ENCODE measurements at regions not wholly inside any gene's neighbourhood (a gene's known extent, or its start where the extent isn't known, plus 50 kb on each side); places are given as distances from the start of the nearest gene placed in this dataset.

GRCh38 chr2:205869439-205869838, 187.1 kb downstream of the NRP2 start:
- CTCF ChIA-PET: interaction anchor here (0.9 to 1.6 kb wide), 2 partner anchors 10 to 12 kb away, joined by 3 to 4 read pairs; no protein-coding TSS in a partner anchor
- dilution Hi-C loops (cut with MboI; ENCODE audit: extremely low pct_ligation_motif_present, low sequenced_read_pairs) (no loop called here), intact Hi-C loops (cut with micrococcal nuclease) (no loop called here)
- Histone ChIP-seq H3K79me2 (ENCODE audit: control insufficient read depth, insufficient read depth, low read length) (no peaks in the 10 kb centered on the region), H3K9ac (replicated peaks; ENCODE audit: extremely low read depth, insufficient read depth, low read length) (no peak overlapping the region), H2AFZ (ENCODE audit: low read depth, low read length) (no peak overlapping the region), H3K36me3 (ENCODE audit: control insufficient read depth in 2 of 2, extremely low read depth in 1 of 2, insufficient read depth in 2 of 2, low read length in 2 of 2) (no peaks in the 10 kb centered on the region), H3K27me3 (ENCODE audit: control insufficient read depth in 2 of 2, insufficient read depth in 2 of 2, low read length in 2 of 2) (peaks cover 3 to 10% of the 10 kb centered on the region in 2 experiments), H3K9me1 (replicated peaks; ENCODE audit: control insufficient read depth, extremely low read depth, insufficient read depth, low read length) (no peaks in the 10 kb centered on the region), H3K4me1 (ENCODE audit: control insufficient read depth, extremely low read depth, insufficient read depth, low read length) (no peaks in the 10 kb centered on the region), H4K20me1 (replicated peaks; ENCODE audit: control insufficient read depth, extremely low read depth, insufficient read depth, low read length) (no peaks in the 10 kb centered on the region), H3K4me2 (ENCODE audit: insufficient read depth, low read length) (no peak overlapping the region), H3K9me3 (replicated peaks; ENCODE audit: control insufficient read depth, insufficient read depth, low read length) (no peaks in the 10 kb centered on the region), H3K27ac (ENCODE audit: insufficient read depth, low read depth, low read length) (no peak overlapping the region), H3K4me3 (replicated peaks in 1 of 3; ENCODE audit: insufficient read depth in 1 of 3, low read depth in 1 of 3, low read length in 3 of 3) (no peak overlapping the region)
- no peak for FAIRE-seq
- no TSS peak for BruUV-seq (replicated peaks)
- TF ChIP-seq MAX (IDR thresholded peaks at IDR 0.05; ENCODE audit: insufficient read depth, insufficient read length) (no peak), EZH2 (IDR thresholded peaks at IDR 0.05; ENCODE audit: borderline replicate concordance, low read depth, low read length, severe bottlenecking) (no peak), GATA2 (IDR thresholded peaks at IDR 0.05; ENCODE audit: insufficient read depth, insufficient read length, low read depth, low read length) (no peak), JUN (IDR thresholded peaks at IDR 0.05; ENCODE audit: borderline replicate concordance, insufficient read depth, insufficient read length, low read depth) (no peak), CTCF (IDR thresholded peaks at IDR 0.05; ENCODE audit: extremely low read depth in 1 of 2, insufficient read depth in 1 of 2, low read depth in 1 of 2, low read length in 2 of 2) (no peak), MYC (IDR thresholded peaks at IDR 0.05; ENCODE audit: low read depth, low read length) (no peak), FOS (IDR thresholded peaks at IDR 0.05; ENCODE audit: borderline replicate concordance, insufficient read depth, low read length) (no peak)
- no peak for DNase-seq (ENCODE audit: low read depth, low spot score)
- POLR2A ChIA-PET: no interaction called here

Measured in endothelial cell of umbilical vein (primary cell).